ENCODE measurements at regions not wholly inside any gene's neighbourhood (a gene's known extent, or its start where the extent isn't known, plus 50 kb on each side); places are given as distances from the start of the nearest gene placed in this dataset.
"Not testable (repeated sequence)": the region's sequence is repeated elsewhere in the genome, so short reads cannot be mapped to it uniquely, and the experiment has no call there.

GRCh38 chr1:172789840-172790239 is 130.9 kb downstream of the FASLG start:
- TF ChIP-seq CTCF (IDR thresholded peaks at IDR 0.05), result no peak
- Histone ChIP-seq H3K9me3 (no peaks in the 10 kb centered on the region), H3K36me3 (no peaks in the 10 kb centered on the region), H3K4me1 (no peaks in the 10 kb centered on the region), H3K27ac (no peak overlapping the region), H3K27me3 (no peaks in the 10 kb centered on the region), H3K4me3 (no peak overlapping the region)
- intact Hi-C loops (cut with DNase I), result no loop called here
- no peak for DNase-seq
- ATAC-seq, result no peak

- no peak for ATAC-seq
- intact Hi-C loops (cut with DNase I), result no loop called here
- no peak for TF ChIP-seq CTCF (IDR thresholded peaks at IDR 0.05)
Observed at GRCh38 chr1:172790245-172790644, 131.3 kb downstream of the FASLG start.

GRCh38 chr1:172793823-172794222 is 134.9 kb downstream of the FASLG start:
- Histone ChIP-seq H3K27ac (no peak overlapping the region), H3K9me3 (no peaks in the 10 kb centered on the region), H3K27me3 (no peaks in the 10 kb centered on the region), H3K4me3 (no peak overlapping the region), H3K36me3 (no peaks in the 10 kb centered on the region), H3K4me1 (no peaks in the 10 kb centered on the region)
- no peak for TF ChIP-seq CTCF (IDR thresholded peaks at IDR 0.05)
- intact Hi-C loops (cut with DNase I), result no loop called here
- DNase-seq (no peak), ATAC-seq (no peak)

More at GRCh38 chr1:172790245-172790644, 131.3 kb downstream of the FASLG start:
- no peaks in the 10 kb centered on the region for H3K27me3 ChIP-seq
- H3K36me3 ChIP-seq, result no peaks in the 10 kb centered on the region
- no peaks in the 10 kb centered on the region for H3K9me3 ChIP-seq
- no peak for DNase-seq
- no peaks in the 10 kb centered on the region for H3K4me1 ChIP-seq
- H3K4me3 ChIP-seq, result no peak overlapping the region
- no peak overlapping the region for H3K27ac ChIP-seq

- Histone ChIP-seq H3K9me3 (no peaks in the 10 kb centered on the region), H3K4me3 (no peak overlapping the region), H3K4me1 (no peaks in the 10 kb centered on the region), H3K27me3 (no peaks in the 10 kb centered on the region), H3K27ac (no peak overlapping the region), H3K36me3 (no peaks in the 10 kb centered on the region)
- ATAC-seq (no peak), DNase-seq (no peak)
- intact Hi-C loops (cut with DNase I), result no loop called here
- no peak for TF ChIP-seq CTCF (IDR thresholded peaks at IDR 0.05)
Observed at GRCh38 chr1:172795741-172796140, 136.8 kb downstream of the FASLG start.

GRCh38 chr1:172799804-172800203 is 140.9 kb downstream of the FASLG start:
- H3K9me3 ChIP-seq; H3K36me3 ChIP-seq; H3K27me3 ChIP-seq; H3K4me3 ChIP-seq; intact Hi-C loops (cut with DNase I); DNase-seq; H3K4me1 ChIP-seq; ATAC-seq; H3K27ac ChIP-seq: not testable (repeated sequence)

- intact Hi-C loops (cut with DNase I), result no loop called here
- Histone ChIP-seq H3K4me1 (no peaks in the 10 kb centered on the region), H3K36me3 (no peaks in the 10 kb centered on the region), H3K4me3 (no peak overlapping the region), H3K27me3 (no peaks in the 10 kb centered on the region), H3K27ac (no peak overlapping the region), H3K9me3 (no peaks in the 10 kb centered on the region)
- no peak for DNase-seq
- TF ChIP-seq CTCF (IDR thresholded peaks at IDR 0.05), result no peak
- no peak for ATAC-seq
Observed at GRCh38 chr1:172801771-172802322, 142.9 kb downstream of the FASLG start.
